ENCODE measurements at regions not wholly inside any gene's neighbourhood (a gene's known extent, or its start where the extent isn't known, plus 50 kb on each side); places are given as distances from the start of the nearest gene placed in this dataset.
"Not testable (repeated sequence)": the region's sequence is repeated elsewhere in the genome, so short reads cannot be mapped to it uniquely, and the experiment has no call there.

DNA sequence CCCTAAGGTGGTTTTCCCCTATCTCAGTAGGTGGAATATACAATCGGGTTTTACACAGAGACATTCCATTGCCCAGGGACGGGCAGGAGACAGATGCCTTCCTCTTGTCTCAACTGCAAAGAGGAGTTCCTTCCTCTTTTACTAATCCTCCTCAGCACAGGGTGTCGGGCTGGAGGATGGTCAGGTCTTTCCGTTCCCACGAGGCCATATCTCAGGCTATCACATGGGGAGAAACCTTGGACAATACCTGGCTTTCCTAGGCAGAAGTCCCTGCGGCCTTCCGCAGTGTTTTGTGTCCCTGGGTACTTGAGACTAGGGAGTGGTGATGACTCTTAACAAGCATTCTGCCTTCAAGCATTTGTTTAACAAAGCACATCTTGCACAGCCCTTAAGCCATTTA lies 555.8 kb downstream of the HTR7 start:
- TF ChIP-seq, protein P1, sequence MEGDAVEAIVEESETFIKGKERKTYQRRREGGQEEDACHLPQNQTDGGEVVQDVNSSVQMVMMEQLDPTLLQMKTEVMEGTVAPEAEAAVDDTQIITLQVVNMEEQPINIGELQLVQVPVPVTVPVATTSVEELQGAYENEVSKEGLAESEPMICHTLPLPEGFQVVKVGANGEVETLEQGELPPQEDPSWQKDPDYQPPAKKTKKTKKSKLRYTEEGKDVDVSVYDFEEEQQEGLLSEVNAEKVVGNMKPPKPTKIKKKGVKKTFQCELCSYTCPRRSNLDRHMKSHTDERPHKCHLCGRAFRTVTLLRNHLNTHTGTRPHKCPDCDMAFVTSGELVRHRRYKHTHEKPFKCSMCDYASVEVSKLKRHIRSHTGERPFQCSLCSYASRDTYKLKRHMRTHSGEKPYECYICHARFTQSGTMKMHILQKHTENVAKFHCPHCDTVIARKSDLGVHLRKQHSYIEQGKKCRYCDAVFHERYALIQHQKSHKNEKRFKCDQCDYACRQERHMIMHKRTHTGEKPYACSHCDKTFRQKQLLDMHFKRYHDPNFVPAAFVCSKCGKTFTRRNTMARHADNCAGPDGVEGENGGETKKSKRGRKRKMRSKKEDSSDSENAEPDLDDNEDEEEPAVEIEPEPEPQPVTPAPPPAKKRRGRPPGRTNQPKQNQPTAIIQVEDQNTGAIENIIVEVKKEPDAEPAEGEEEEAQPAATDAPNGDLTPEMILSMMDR (IDR thresholded peaks at IDR 0.05; ENCODE audit: low read depth, low read length, missing input control): not testable (repeated sequence)
- TF ChIP-seq, protein P2, sequence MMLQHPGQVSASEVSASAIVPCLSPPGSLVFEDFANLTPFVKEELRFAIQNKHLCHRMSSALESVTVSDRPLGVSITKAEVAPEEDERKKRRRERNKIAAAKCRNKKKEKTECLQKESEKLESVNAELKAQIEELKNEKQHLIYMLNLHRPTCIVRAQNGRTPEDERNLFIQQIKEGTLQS (IDR thresholded peaks at IDR 0.05): not testable (repeated sequence)
- not testable (repeated sequence) for TF ChIP-seq JUND (IDR thresholded peaks at IDR 0.05); HNF4A (conservative IDR thresholded peaks at IDR 0.05); RAD21 (IDR thresholded peaks at IDR 0.05)
- TF ChIP-seq, protein P3, sequence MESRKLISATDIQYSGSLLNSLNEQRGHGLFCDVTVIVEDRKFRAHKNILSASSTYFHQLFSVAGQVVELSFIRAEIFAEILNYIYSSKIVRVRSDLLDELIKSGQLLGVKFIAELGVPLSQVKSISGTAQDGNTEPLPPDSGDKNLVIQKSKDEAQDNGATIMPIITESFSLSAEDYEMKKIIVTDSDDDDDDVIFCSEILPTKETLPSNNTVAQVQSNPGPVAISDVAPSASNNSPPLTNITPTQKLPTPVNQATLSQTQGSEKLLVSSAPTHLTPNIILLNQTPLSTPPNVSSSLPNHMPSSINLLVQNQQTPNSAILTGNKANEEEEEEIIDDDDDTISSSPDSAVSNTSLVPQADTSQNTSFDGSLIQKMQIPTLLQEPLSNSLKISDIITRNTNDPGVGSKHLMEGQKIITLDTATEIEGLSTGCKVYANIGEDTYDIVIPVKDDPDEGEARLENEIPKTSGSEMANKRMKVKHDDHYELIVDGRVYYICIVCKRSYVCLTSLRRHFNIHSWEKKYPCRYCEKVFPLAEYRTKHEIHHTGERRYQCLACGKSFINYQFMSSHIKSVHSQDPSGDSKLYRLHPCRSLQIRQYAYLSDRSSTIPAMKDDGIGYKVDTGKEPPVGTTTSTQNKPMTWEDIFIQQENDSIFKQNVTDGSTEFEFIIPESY (IDR thresholded peaks at IDR 0.05): not testable (repeated sequence)
